ENCODE measurements at regions not wholly inside any gene's neighbourhood (a gene's known extent, or its start where the extent isn't known, plus 50 kb on each side); places are given as distances from the start of the nearest gene placed in this dataset.

DNA sequence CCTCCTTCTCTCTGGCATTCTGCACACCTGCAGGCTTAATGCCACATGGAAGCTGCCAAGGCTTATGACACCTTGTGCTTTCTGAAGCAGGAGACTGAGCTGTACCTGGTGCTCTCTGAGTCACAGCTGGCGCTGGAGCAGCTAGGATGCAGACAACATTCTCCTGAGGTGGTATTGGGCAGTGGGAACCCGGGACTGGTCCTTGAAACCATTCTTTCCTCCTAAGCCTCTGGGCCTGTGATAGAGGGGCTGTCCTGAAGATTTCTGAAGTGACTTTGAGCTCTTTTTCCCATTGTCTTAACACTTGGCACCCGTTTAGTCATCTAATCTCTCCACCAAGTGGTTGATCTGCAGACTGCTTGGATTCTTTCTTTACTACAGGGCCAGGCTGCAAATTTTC, 508.4 kb downstream of the TFEC start:
- no peaks in the 10 kb centered on the region for H3K36me3 ChIP-seq
- H3K4me1 ChIP-seq, result no peaks in the 10 kb centered on the region
- no peak overlapping the region for H3K27ac ChIP-seq
- intact Hi-C loops (cut with DNase I; ENCODE audit: low total_unique reads), result no loop called here
- no peak overlapping the region for H3K4me3 ChIP-seq
- no peak for DNase-seq
- peaks cover 0 to 2% of the 10 kb centered on the region in 2 donors for H3K9me3 ChIP-seq
- no peak for TF ChIP-seq POLR2A (IDR thresholded peaks at IDR 0.05)
- TF ChIP-seq, protein P1, sequence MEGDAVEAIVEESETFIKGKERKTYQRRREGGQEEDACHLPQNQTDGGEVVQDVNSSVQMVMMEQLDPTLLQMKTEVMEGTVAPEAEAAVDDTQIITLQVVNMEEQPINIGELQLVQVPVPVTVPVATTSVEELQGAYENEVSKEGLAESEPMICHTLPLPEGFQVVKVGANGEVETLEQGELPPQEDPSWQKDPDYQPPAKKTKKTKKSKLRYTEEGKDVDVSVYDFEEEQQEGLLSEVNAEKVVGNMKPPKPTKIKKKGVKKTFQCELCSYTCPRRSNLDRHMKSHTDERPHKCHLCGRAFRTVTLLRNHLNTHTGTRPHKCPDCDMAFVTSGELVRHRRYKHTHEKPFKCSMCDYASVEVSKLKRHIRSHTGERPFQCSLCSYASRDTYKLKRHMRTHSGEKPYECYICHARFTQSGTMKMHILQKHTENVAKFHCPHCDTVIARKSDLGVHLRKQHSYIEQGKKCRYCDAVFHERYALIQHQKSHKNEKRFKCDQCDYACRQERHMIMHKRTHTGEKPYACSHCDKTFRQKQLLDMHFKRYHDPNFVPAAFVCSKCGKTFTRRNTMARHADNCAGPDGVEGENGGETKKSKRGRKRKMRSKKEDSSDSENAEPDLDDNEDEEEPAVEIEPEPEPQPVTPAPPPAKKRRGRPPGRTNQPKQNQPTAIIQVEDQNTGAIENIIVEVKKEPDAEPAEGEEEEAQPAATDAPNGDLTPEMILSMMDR (IDR thresholded peaks at IDR 0.05), result no peak
- H3K27me3 ChIP-seq, result no peaks in the 10 kb centered on the region

GRCh38 chr7:115516341-115516740, 514.2 kb downstream of the TFEC start:
- Histone ChIP-seq H3K27ac (no peak overlapping the region), H3K4me3 (no peak overlapping the region), H3K9me3 (no peaks in the 10 kb centered on the region), H3K4me1 (no peaks in the 10 kb centered on the region), H3K27me3 (no peaks in the 10 kb centered on the region), H3K36me3 (no peaks in the 10 kb centered on the region)
- DNase-seq, result no peak
- intact Hi-C loops (cut with DNase I; ENCODE audit: low total_unique reads), result no loop called here
- TF ChIP-seq, protein P1 (IDR thresholded peaks at IDR 0.05), result no peak
- TF ChIP-seq POLR2A (IDR thresholded peaks at IDR 0.05), result no peak

GRCh38 chr7:115511330-115511729, 519.2 kb downstream of the TFEC start:
- Histone ChIP-seq H3K4me3 (no peak overlapping the region), H3K27me3 (no peaks in the 10 kb centered on the region), H3K4me1 (no peaks in the 10 kb centered on the region), H3K9me3 (no peaks in the 10 kb centered on the region), H3K27ac (no peak overlapping the region), H3K36me3 (no peaks in the 10 kb centered on the region)
- no peak for DNase-seq
- intact Hi-C loops (cut with DNase I; ENCODE audit: low total_unique reads), result no loop called here
- TF ChIP-seq, protein P1 (IDR thresholded peaks at IDR 0.05), result no peak
- TF ChIP-seq POLR2A (IDR thresholded peaks at IDR 0.05), result no peak

- DNase-seq, result no peak
- intact Hi-C loops (cut with DNase I; ENCODE audit: low total_unique reads), result no loop called here
- TF ChIP-seq POLR2A (IDR thresholded peaks at IDR 0.05), result no peak
- H3K4me3 ChIP-seq, result no peak overlapping the region
- H3K36me3 ChIP-seq, result no peaks in the 10 kb centered on the region
- no peaks in the 10 kb centered on the region for H3K27me3 ChIP-seq
- no peak overlapping the region for H3K27ac ChIP-seq
- H3K4me1 ChIP-seq, result no peaks in the 10 kb centered on the region
- H3K9me3 ChIP-seq, result no peaks in the 10 kb centered on the region
Measured at GRCh38 chr7:115505136-115505535, 525.4 kb downstream of the TFEC start.

- Histone ChIP-seq H3K4me3 (no peak overlapping the region), H3K9me3 (no peaks in the 10 kb centered on the region), H3K27me3 (no peaks in the 10 kb centered on the region), H3K36me3 (no peaks in the 10 kb centered on the region), H3K27ac (no peak overlapping the region), H3K4me1 (no peaks in the 10 kb centered on the region)
- TF ChIP-seq POLR2A (IDR thresholded peaks at IDR 0.05), result no peak
- TF ChIP-seq, protein P1 (IDR thresholded peaks at IDR 0.05), result no peak
- intact Hi-C loops (cut with DNase I; ENCODE audit: low total_unique reads), result no loop called here
- DNase-seq, result no peak
Measured at GRCh38 chr7:115499956-115500355, 530.6 kb downstream of the TFEC start.

GRCh38 chr7:115496006-115496405, 534.6 kb downstream of the TFEC start:
- TF ChIP-seq POLR2A (IDR thresholded peaks at IDR 0.05), result no peak
- TF ChIP-seq, protein P1 (IDR thresholded peaks at IDR 0.05), result no peak
- Histone ChIP-seq H3K4me3 (no peak overlapping the region), H3K27ac (no peak overlapping the region), H3K9me3 (no peaks in the 10 kb centered on the region), H3K36me3 (no peaks in the 10 kb centered on the region), H3K4me1 (no peaks in the 10 kb centered on the region), H3K27me3 (no peaks in the 10 kb centered on the region)
- DNase-seq, result no peak
- intact Hi-C loops (cut with DNase I; ENCODE audit: low total_unique reads), result no loop called here
